Activated naive CD8-positive, alpha-beta T cell treated with anti-CD3 and anti-CD28 coated beads, Interleukin-2, amount 10 ng/mL, durations not matched to agents 7 days and 5 days (primary cell): ENCODE measurements at regions not wholly inside any gene's neighbourhood (a gene's known extent, or its start where the extent isn't known, plus 50 kb on each side); places are given as distances from the start of the nearest gene placed in this dataset.

Source experiments
- ATAC-seq: fragments of 150-1000 bp; cut with Tn5 transposase; one replicate; pipeline ENCODE4 v1.10.0; 2021; ENCODE audit warnings: low read depth, moderate library complexity
- POLR2A ChIA-PET: fragments of 350-600 bp; sonication (Branson Sonifier 250); formaldehyde crosslinking; loops from one replicate; lab custom pipeline; 2021; ENCODE audit warnings: antibody characterized with exemption; lab: Charles Lee
- DNase-seq: peaks from one replicate; pipeline ENCODE4 v3.0.0; 2021
- H3K27ac Mint-ChIP-seq: one replicate; pipeline ENCODE4 v1.8.0; 2022; ENCODE audit warnings: mild to moderate bottlenecking, mixed read lengths
- H3K27me3 Mint-ChIP-seq: one replicate; pipeline ENCODE4 v1.8.0; 2022; ENCODE audit warnings: mild to moderate bottlenecking, moderate library complexity, mixed read lengths
- H3K36me3 Mint-ChIP-seq: one replicate; pipeline ENCODE4 v1.8.0; 2021; ENCODE audit warnings: mild to moderate bottlenecking, mixed read lengths
- H3K4me1 Mint-ChIP-seq: one replicate; pipeline ENCODE4 v1.8.0; 2021; ENCODE audit warnings: mixed read lengths
- H3K4me3 Mint-ChIP-seq: one replicate; pipeline ENCODE4 v1.8.0; 2022; ENCODE audit warnings: mild to moderate bottlenecking, moderate library complexity, mixed read lengths
- H3K9me3 Mint-ChIP-seq: one replicate; pipeline ENCODE4 v1.8.0; 2021; ENCODE audit warnings: mixed read lengths

DNA sequence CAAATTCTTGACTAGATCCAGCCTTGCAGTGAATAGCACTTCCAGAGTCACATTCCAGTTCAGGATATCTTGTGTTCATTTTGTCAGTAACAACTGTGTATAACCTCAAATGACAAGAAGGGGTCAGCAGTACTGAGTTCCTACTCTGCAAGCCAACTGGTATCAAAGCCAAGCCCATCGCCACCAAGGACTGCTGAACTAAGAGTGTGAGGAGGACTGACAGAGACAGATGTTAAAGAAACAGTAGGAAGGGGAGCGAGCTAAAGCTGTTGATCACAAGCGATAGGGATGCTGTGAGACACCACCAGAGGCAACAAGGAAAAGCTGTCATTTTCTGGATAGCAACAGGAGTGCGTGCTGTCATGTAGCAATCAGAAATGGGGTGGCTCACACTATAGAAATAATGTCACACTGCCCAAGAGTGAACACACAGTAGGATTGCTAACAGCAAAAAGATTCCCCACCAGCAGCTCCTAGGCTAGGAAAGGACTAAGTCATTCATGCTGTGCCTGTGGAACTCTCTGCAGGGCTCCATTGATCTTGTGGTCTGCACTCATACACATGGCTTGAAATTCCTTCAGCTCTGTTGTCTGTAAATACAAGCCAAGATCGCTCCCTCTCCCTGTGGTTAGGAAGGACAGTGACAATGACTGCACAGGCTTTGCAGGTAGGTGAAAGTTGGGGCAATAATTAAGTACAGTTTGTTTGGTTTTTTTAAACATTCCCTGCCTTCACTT lies 658.6 kb downstream of the NR2F1-AS1 start:
- DNase-seq, result no peak
- Mint-ChIP-seq H3K27ac (no peak overlapping the region), H3K27me3 (no peaks in the 10 kb centered on the region), H3K4me1 (no peaks in the 10 kb centered on the region), H3K4me3 (no peak overlapping the region), H3K9me3 (no peaks in the 10 kb centered on the region), H3K36me3 (no peaks in the 10 kb centered on the region)
- POLR2A ChIA-PET, result no interaction called here
- no peak for ATAC-seq

DNA sequence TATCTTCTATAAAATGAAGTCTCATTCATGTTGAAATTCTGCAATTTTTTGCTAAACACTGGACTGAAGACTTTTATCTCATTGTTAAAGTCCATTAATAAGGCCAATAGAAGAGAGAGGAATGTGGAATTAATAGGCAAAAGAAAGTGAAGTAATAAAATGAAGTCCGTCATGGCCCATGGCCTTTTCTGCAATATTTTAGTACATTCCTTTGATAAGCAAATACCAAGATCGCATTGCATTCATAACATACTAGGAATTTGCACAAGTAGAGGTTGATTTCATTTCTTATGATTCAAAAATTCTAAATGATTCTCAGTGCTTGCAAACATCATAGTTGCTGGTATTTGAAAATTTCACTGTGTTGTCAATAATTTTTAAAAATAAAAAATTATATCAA lies 664.0 kb downstream of the NR2F1-AS1 start:
- H3K27me3 Mint-ChIP-seq, result no peaks in the 10 kb centered on the region
- H3K4me3 Mint-ChIP-seq, result no peak overlapping the region
- ATAC-seq (no peak), DNase-seq (no peak)
- POLR2A ChIA-PET, result no interaction called here
- H3K9me3 Mint-ChIP-seq, result no peaks in the 10 kb centered on the region
- no peaks in the 10 kb centered on the region for H3K36me3 Mint-ChIP-seq
- H3K4me1 Mint-ChIP-seq, result no peaks in the 10 kb centered on the region
- no peak overlapping the region for H3K27ac Mint-ChIP-seq

DNA sequence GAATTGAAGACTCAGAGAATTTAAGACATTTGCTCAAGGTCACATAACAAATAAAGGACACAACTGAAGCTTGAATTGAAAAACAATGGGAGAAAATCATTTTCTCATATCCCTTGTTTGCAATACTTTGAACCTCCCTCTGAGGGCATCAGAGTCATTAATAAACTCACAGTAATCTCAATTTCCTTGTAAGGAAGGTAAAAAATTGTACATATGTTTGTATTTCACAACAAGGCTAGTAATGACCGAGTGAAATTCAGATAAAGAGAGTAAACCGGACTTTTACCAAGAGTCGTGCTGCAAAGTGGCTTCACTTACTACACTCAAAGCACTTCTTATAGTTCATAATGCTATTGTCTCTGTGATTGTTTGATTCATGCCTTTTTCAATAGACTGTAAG lies 665.0 kb downstream of the NR2F1-AS1 start:
- H3K36me3 Mint-ChIP-seq, result no peaks in the 10 kb centered on the region
- no peaks in the 10 kb centered on the region for H3K4me1 Mint-ChIP-seq
- POLR2A ChIA-PET, result no interaction called here
- H3K9me3 Mint-ChIP-seq, result no peaks in the 10 kb centered on the region
- no peak overlapping the region for H3K27ac Mint-ChIP-seq
- no peak overlapping the region for H3K4me3 Mint-ChIP-seq
- H3K27me3 Mint-ChIP-seq, result no peaks in the 10 kb centered on the region
- ATAC-seq (no peak), DNase-seq (no peak)

DNA sequence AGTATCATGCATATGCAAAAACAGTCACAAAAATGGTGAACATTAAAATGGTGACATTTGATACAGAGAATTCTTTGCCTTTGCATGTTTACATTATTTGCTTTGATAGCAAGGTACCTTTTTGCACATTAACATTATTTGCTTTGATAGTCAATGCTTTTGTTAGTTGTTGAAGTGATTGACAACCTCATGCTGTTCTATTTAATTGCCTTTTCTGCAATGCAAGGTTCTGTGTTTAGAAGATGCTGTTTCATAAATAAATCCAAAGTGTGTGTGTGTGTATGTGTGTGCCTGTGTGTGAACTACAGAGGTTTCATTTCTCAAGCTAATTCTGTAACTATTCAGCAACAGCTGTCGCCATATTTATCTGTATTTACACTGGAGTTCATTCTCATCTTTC lies 668.7 kb downstream of the NR2F1-AS1 start:
- no peaks in the 10 kb centered on the region for H3K27me3 Mint-ChIP-seq
- no peaks in the 10 kb centered on the region for H3K9me3 Mint-ChIP-seq
- POLR2A ChIA-PET, result no interaction called here
- H3K36me3 Mint-ChIP-seq, result no peaks in the 10 kb centered on the region
- DNase-seq, result no peak
- no peak for ATAC-seq
- no peaks in the 10 kb centered on the region for H3K4me1 Mint-ChIP-seq
- no peak overlapping the region for H3K27ac Mint-ChIP-seq
- H3K4me3 Mint-ChIP-seq, result no peak overlapping the region

DNA sequence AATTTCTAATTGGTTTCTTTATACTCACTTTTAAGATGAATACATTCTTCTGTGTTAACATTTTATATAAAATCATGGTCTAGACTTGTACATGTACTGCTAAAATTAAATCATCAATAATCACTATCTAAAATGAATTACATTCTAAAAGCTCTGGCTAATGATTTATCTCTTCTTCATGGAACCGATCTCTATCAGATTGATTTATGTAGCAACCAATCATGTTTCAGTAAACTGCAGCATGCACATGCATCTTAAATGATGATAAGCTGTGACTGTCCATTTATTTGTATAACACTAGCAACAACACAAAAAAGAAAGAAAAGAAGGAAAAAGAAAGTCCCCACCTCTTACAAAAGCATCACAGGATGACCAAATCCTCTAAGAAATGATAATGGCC lies 669.2 kb downstream of the NR2F1-AS1 start:
- Mint-ChIP-seq H3K36me3 (no peaks in the 10 kb centered on the region), H3K27ac (no peak overlapping the region), H3K27me3 (no peaks in the 10 kb centered on the region), H3K4me3 (no peak overlapping the region), H3K9me3 (no peaks in the 10 kb centered on the region), H3K4me1 (no peaks in the 10 kb centered on the region)
- POLR2A ChIA-PET, result no interaction called here
- DNase-seq (no peak), ATAC-seq (no peak)

DNA sequence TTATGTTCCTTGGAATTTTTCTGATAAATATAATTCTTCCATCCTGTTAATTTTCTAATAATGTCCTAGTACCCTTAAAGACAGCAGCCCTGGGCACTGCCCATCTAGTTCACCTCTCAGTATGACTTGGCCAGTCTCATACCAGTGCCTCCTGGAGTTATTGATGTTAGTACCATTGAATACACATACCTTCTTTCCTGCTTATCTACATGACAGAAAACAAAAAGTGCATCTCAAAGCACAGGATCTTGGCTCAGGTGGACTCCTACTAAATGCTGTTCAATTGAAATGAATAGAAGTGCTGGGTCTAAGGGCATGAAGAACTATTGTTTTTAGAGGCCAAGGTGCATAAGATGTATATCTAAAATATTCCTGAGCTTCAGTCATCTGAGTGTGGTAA lies 669.7 kb downstream of the NR2F1-AS1 start:
- Mint-ChIP-seq H3K9me3 (no peaks in the 10 kb centered on the region), H3K27me3 (no peaks in the 10 kb centered on the region), H3K36me3 (no peaks in the 10 kb centered on the region), H3K27ac (no peak overlapping the region), H3K4me3 (no peak overlapping the region), H3K4me1 (no peaks in the 10 kb centered on the region)
- POLR2A ChIA-PET, result no interaction called here
- DNase-seq (no peak), ATAC-seq (no peak)

DNA sequence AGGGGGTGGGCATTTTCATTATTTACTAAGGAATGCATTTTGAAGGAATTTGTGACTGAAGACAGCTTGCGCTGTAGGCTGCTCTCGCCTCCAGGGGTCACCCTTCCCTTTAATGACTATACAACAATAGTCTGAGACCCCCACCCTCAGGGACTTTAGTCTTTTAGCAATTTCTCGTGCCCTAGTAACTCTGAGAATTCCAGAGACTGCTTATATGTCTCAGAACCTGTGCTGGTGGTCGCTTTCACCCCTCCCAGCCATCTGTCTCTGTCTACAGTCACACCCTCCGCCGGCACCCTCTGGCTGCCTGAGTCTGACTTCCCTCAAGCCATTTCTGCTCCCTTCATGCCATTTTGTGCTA lies 671.4 kb downstream of the NR2F1-AS1 start:
- POLR2A ChIA-PET, result no interaction called here
- no peak overlapping the region for H3K27ac Mint-ChIP-seq
- H3K4me1 Mint-ChIP-seq, result no peaks in the 10 kb centered on the region
- no peak for ATAC-seq
- no peak for DNase-seq
- H3K9me3 Mint-ChIP-seq, result no peaks in the 10 kb centered on the region
- no peaks in the 10 kb centered on the region for H3K36me3 Mint-ChIP-seq
- H3K27me3 Mint-ChIP-seq, result no peaks in the 10 kb centered on the region
- no peak overlapping the region for H3K4me3 Mint-ChIP-seq

DNA sequence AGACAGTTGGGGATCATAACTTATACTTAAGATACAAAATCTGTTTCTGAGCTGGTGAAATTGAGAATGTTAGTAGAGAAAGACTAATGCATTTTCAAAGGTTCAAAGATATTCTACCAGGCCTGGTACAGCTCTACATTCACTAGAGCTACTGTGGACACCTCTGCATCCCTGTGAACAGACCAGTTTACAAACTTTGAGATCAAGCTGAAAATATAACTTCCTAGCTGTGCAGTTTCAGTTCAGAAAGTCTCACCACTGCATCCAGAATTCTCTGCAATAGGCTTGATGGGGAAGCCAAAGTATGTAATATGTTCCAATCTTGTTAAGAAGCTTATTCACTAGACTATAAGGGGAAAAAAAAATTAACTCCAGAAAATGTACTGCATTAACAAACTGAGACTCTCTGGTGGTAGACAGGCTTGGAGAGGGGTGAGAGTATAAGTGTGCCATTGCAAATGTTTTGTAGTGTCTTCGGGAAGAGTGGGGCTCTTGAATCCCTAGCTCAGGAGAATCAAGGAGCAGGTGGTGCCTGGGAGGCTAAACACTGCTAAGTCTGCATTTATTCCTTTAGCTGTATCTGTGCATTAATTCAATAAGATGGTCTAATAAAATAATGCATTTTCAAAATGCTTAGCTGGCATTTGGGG lies 671.9 kb downstream of the NR2F1-AS1 start:
- no peak for ATAC-seq
- DNase-seq, result no peak
- Mint-ChIP-seq H3K4me3 (no peak overlapping the region), H3K27me3 (no peaks in the 10 kb centered on the region), H3K9me3 (no peaks in the 10 kb centered on the region), H3K4me1 (no peaks in the 10 kb centered on the region), H3K36me3 (no peaks in the 10 kb centered on the region), H3K27ac (no peak overlapping the region)
- POLR2A ChIA-PET, result no interaction called here

DNA sequence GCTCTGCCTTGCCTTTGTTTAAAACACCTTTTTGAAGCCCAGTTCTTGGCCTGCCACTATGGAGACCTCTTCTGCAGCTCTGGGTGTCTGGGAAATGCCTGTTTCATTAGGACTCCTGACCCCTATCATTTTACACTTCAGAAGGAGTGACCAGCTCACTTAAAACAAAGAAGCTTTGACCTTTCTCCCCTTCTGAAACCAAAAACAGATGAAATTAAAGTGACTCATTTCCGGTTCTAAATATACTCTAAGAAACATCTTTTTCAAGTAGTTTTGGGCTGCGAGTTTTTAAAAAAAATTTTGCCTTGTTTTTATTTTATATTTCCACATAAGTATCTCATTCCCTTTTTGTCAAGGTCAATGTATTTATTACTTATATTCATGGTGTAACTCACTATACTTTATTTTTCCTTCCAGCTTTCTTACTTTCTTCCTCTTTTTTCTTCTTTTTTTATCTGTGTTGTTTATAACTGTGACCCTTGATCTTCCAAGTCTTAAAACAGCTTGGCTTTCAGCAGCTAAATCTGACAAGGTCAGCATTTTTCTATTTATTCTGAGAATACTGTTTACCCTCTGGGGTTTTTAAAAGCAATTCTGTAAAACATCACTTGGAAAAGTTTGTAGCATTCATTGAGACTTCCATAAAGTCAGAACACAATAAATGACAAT lies 672.9 kb downstream of the NR2F1-AS1 start:
- DNase-seq, result no peak
- H3K27me3 Mint-ChIP-seq, result no peaks in the 10 kb centered on the region
- no peaks in the 10 kb centered on the region for H3K36me3 Mint-ChIP-seq
- H3K4me1 Mint-ChIP-seq, result no peaks in the 10 kb centered on the region
- no peaks in the 10 kb centered on the region for H3K9me3 Mint-ChIP-seq
- no peak overlapping the region for H3K27ac Mint-ChIP-seq
- ATAC-seq, result no peak
- POLR2A ChIA-PET, result no interaction called here
- H3K4me3 Mint-ChIP-seq, result no peak overlapping the region

DNA sequence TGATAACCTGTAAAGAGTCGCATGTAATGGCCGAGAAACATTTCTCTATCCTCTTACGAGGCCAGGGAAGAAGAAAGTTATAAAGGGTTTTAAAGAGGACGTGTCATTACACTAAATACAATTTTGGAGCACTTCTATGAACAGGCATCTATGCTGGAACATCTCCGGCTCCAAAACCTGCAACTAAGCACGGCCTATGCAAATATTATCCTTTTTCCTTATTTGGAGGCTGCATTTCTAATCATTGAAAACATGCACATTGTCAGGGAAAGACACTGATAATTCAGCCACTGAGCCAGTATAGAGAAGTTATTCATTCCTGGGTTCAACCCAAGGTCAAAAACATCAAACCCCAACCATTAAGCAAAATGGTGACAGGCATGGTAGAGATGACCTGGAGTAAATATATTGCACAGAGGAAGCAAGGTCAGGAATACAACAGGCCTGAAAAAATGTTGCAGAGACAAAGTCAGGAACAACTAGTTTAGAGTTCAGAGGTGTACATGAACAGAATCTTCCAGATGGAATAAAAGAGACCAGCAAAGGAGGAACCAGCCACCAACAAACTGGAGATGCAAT lies 674.1 kb downstream of the NR2F1-AS1 start:
- Mint-ChIP-seq H3K9me3 (no peaks in the 10 kb centered on the region), H3K4me1 (no peaks in the 10 kb centered on the region), H3K27ac (no peak overlapping the region), H3K27me3 (no peaks in the 10 kb centered on the region), H3K36me3 (no peaks in the 10 kb centered on the region), H3K4me3 (no peak overlapping the region)
- POLR2A ChIA-PET, result no interaction called here
- ATAC-seq (no peak), DNase-seq (no peak)

DNA sequence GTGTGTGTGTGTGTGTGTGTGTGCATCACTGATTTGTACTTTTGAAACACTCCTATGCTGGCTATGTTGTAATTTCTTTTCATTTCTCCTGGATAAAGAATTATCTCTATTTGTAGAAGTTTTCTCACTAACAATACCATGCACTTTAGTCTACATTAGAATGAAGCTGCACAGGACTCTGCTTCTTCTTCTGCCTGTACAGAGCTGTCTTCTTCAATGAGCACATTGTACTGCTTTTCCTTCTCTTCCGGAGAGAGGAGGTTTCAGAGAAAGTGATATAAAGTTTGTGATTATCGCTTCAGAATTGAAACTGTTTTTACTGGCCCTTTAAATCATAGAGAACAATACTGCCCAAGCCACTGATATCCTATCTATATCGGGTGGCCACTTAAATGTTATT lies 677.0 kb downstream of the NR2F1-AS1 start:
- POLR2A ChIA-PET, result no interaction called here

DNA sequence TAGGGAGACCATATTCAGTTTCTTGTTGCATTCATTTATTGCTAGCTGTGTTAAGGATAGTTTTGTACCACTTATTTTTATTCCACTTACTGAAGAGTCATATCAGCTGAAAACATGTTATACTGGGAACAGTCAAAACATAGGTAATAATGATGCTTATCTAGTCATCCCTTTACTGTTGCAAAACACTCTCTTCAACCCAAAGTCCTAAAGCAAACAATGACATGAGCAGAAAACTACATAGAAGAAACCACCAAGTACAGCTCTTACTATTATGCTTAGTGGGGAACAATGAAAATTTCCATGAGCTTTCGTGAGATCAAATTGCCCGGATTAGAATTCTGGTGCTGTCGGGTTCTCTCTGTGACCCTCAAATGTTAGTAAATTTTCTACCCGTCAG lies 681.4 kb downstream of the NR2F1-AS1 start:
- H3K27me3 Mint-ChIP-seq, result no peaks in the 10 kb centered on the region

More for the DNA sequence above, 677.0 kb downstream of the NR2F1-AS1 start:
- H3K4me1 Mint-ChIP-seq, result no peaks in the 10 kb centered on the region
- no peak overlapping the region for H3K27ac Mint-ChIP-seq
- ATAC-seq (no peak), DNase-seq (no peak)
- no peak overlapping the region for H3K4me3 Mint-ChIP-seq
- peaks cover 2% of the 10 kb centered on the region for H3K9me3 Mint-ChIP-seq
- no peaks in the 10 kb centered on the region for H3K27me3 Mint-ChIP-seq
- no peaks in the 10 kb centered on the region for H3K36me3 Mint-ChIP-seq

DNA sequence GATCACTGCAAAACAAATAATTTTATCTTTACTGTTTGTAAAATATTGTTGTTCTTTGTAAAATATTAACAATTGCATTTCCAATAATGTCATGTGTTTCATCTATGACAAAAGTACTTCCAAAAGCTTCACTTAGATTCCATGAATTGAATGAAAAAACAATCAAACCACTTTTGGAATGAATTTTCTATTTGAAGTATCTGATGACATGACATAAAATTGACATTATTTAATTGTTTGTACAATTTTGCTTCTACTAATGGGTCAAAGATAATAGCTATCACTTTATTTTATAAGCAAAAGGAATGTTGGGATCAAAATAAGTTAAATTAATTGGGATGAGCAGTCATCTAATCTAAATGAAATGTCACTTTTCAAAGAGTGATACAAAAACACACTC lies 684.3 kb downstream of the NR2F1-AS1 start:
- ATAC-seq, result no peak
- Mint-ChIP-seq H3K27me3 (no peaks in the 10 kb centered on the region), H3K36me3 (no peaks in the 10 kb centered on the region), H3K4me1 (no peaks in the 10 kb centered on the region), H3K27ac (no peak overlapping the region), H3K9me3 (peaks cover 2% of the 10 kb centered on the region), H3K4me3 (no peak overlapping the region)
- DNase-seq, result no peak
- POLR2A ChIA-PET, result no interaction called here

More for the DNA sequence above, 681.4 kb downstream of the NR2F1-AS1 start:
- POLR2A ChIA-PET, result no interaction called here
- no peak for DNase-seq
- H3K4me1 Mint-ChIP-seq, result no peaks in the 10 kb centered on the region
- H3K9me3 Mint-ChIP-seq, result peaks cover 2% of the 10 kb centered on the region
- no peak overlapping the region for H3K27ac Mint-ChIP-seq
- no peak for ATAC-seq
- H3K36me3 Mint-ChIP-seq, result no peaks in the 10 kb centered on the region
- no peak overlapping the region for H3K4me3 Mint-ChIP-seq

DNA sequence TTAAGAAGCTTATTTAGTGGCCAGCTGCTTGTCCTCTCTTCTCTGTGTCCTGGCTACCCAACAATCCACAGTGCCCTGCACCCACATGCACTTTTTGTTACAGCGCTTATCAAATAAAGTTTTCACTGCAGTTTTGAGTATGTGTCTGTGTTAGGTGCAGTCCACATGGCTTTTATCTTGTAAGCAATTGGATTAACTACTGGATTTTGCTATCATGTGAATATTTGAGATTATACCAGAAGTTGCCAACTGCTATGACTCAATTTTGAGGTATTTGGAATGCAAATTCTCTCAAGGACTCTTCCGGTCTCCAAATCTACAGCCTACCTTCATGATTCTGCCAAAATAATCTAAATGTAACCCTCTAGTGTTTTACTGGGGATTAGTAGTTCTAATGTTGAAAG lies 690.2 kb downstream of the NR2F1-AS1 start:
- no peaks in the 10 kb centered on the region for H3K27me3 Mint-ChIP-seq
- H3K36me3 Mint-ChIP-seq, result no peaks in the 10 kb centered on the region
- no peak overlapping the region for H3K27ac Mint-ChIP-seq
- H3K9me3 Mint-ChIP-seq, result no peaks in the 10 kb centered on the region
- POLR2A ChIA-PET, result no interaction called here
- no peak overlapping the region for H3K4me3 Mint-ChIP-seq
- DNase-seq (no peak), ATAC-seq (no peak)
- H3K4me1 Mint-ChIP-seq, result no peaks in the 10 kb centered on the region
